ENCODE measurements at regions not wholly inside any gene's neighbourhood (a gene's known extent, or its start where the extent isn't known, plus 50 kb on each side); places are given as distances from the start of the nearest gene placed in this dataset.

DNA sequence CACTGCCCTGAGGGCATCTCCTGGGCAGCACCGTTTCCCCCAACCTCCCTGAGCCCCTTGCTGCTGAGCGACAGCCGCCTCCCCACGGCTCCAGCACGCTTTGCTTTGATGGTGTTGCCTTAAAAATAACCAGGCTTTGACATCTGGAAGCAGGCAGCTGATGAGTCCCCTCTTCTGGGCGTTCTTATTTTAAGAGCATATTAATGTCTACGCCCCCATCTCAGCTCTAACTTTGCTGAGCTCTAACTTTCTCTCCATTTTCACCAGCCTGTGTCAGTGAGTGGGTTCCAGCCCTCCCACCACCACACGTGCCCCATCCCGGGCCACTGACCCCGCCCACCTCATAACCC, 70.2 kb downstream of the ADRA2C start:
- TF ChIP-seq POLR2A (IDR thresholded peaks at IDR 0.05): no peak
- TF ChIP-seq, protein P1, sequence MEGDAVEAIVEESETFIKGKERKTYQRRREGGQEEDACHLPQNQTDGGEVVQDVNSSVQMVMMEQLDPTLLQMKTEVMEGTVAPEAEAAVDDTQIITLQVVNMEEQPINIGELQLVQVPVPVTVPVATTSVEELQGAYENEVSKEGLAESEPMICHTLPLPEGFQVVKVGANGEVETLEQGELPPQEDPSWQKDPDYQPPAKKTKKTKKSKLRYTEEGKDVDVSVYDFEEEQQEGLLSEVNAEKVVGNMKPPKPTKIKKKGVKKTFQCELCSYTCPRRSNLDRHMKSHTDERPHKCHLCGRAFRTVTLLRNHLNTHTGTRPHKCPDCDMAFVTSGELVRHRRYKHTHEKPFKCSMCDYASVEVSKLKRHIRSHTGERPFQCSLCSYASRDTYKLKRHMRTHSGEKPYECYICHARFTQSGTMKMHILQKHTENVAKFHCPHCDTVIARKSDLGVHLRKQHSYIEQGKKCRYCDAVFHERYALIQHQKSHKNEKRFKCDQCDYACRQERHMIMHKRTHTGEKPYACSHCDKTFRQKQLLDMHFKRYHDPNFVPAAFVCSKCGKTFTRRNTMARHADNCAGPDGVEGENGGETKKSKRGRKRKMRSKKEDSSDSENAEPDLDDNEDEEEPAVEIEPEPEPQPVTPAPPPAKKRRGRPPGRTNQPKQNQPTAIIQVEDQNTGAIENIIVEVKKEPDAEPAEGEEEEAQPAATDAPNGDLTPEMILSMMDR (IDR thresholded peaks at IDR 0.05): no peak
